Right renal pelvis (tissue), 4 donors: ENCODE measurements at regions not wholly inside any gene's neighbourhood (a gene's known extent, or its start where the extent isn't known, plus 50 kb on each side); places are given as distances from the start of the nearest gene placed in this dataset.
"Not testable (repeated sequence)": the region's sequence is repeated elsewhere in the genome, so short reads cannot be mapped to it uniquely, and the experiment has no call there.

Experiments used
- DNase-seq, 4 donors: peaks; one replicate each; pipeline ENCODE4 v3.0.0-alpha.2; 2013; ENCODE audit warnings: low read depth in 4 of 4, low spot score in 3 of 4, missing footprints in 1 of 4

- no peak for DNase-seq
Observed at GRCh38 chr2:106339609-106340008, 128.6 kb downstream of the RGPD3 start.

- DNase-seq, result no peak
Observed at GRCh38 chr2:106339132-106339531, 129.1 kb downstream of the RGPD3 start.

GRCh38 chr2:106338043-106338442 is 130.2 kb downstream of the RGPD3 start:
- DNase-seq, result no peak

- no peak for DNase-seq
Observed at GRCh38 chr2:106336737-106337136, 131.5 kb downstream of the RGPD3 start.

GRCh38 chr2:106336108-106336507 is 132.1 kb downstream of the RGPD3 start:
- no peak for DNase-seq

GRCh38 chr2:106334802-106335201 is 133.4 kb downstream of the RGPD3 start:
- no peak for DNase-seq

GRCh38 chr2:106333253-106333873 is 134.8 kb downstream of the RGPD3 start:
- not testable (repeated sequence) for DNase-seq

GRCh38 chr2:106332054-106332453 is 136.2 kb downstream of the RGPD3 start:
- DNase-seq, result no peak

- DNase-seq, result not testable (repeated sequence)
Observed at GRCh38 chr2:106330384-106331261, 136.5 kb upstream of the UXS1 start.

GRCh38 chr2:106323337-106324013 is 129.4 kb upstream of the UXS1 start:
- DNase-seq, result no peak

- peak in 3 of 4 donors; percentile 43 to 56 (median 55) for DNase-seq
Observed at GRCh38 chr2:106322281-106322680, 128.2 kb upstream of the UXS1 start.

- not testable (repeated sequence) for DNase-seq
Observed at GRCh38 chr2:106320439-106320838, 126.3 kb upstream of the UXS1 start.

- no peak for DNase-seq
Observed at GRCh38 chr2:106316915-106317314, 122.8 kb upstream of the UXS1 start.

- no peak for DNase-seq
Observed at GRCh38 chr2:106314444-106314843, 120.3 kb upstream of the UXS1 start.

- no peak for DNase-seq
Observed at GRCh38 chr2:106311041-106311370, 116.9 kb upstream of the UXS1 start.

- DNase-seq, result no peak
Observed at GRCh38 chr2:106307860-106308259, 113.8 kb upstream of the UXS1 start.

GRCh38 chr2:106306387-106306786 is 112.3 kb upstream of the UXS1 start:
- DNase-seq, result no peak

- DNase-seq, result no peak
Observed at GRCh38 chr2:106304612-106305184, 110.6 kb upstream of the UXS1 start.

GRCh38 chr2:106299696-106300095 is 105.6 kb upstream of the UXS1 start:
- DNase-seq, result no peak

GRCh38 chr2:106296182-106296815 is 102.2 kb upstream of the UXS1 start:
- DNase-seq, result no peak

GRCh38 chr2:106294182-106294581 is 100.1 kb upstream of the UXS1 start:
- no peak for DNase-seq
